ENCODE measurements at regions not wholly inside any gene's neighbourhood (a gene's known extent, or its start where the extent isn't known, plus 50 kb on each side); places are given as distances from the start of the nearest gene placed in this dataset.

GRCh38 chrX:113747274-113747973 is 836.5 kb upstream of the HTR2C start:
- TF ChIP-seq, protein P1, sequence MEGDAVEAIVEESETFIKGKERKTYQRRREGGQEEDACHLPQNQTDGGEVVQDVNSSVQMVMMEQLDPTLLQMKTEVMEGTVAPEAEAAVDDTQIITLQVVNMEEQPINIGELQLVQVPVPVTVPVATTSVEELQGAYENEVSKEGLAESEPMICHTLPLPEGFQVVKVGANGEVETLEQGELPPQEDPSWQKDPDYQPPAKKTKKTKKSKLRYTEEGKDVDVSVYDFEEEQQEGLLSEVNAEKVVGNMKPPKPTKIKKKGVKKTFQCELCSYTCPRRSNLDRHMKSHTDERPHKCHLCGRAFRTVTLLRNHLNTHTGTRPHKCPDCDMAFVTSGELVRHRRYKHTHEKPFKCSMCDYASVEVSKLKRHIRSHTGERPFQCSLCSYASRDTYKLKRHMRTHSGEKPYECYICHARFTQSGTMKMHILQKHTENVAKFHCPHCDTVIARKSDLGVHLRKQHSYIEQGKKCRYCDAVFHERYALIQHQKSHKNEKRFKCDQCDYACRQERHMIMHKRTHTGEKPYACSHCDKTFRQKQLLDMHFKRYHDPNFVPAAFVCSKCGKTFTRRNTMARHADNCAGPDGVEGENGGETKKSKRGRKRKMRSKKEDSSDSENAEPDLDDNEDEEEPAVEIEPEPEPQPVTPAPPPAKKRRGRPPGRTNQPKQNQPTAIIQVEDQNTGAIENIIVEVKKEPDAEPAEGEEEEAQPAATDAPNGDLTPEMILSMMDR (IDR thresholded peaks at IDR 0.05): no peak
- TF ChIP-seq POLR2A (IDR thresholded peaks at IDR 0.05): no peak

Measured in esophagus squamous epithelium (tissue), 4 donors.